Fibroblast of skin of back (primary cell): ENCODE measurements at regions not wholly inside any gene's neighbourhood (a gene's known extent, or its start where the extent isn't known, plus 50 kb on each side); places are given as distances from the start of the nearest gene placed in this dataset.

Source experiments
- DNase-seq: peaks from one replicate; pipeline ENCODE4 v3.0.0-alpha.2; 2013

GRCh38 chr10:125334545-125334944, 174.2 kb upstream of the CTBP2 start:
- DNase-seq, result no peak

GRCh38 chr10:125333769-125334168, 173.4 kb upstream of the CTBP2 start:
- no peak for DNase-seq

GRCh38 chr10:125333209-125333591, 172.8 kb upstream of the CTBP2 start:
- no peak for DNase-seq

GRCh38 chr10:125332548-125333208, 172.3 kb upstream of the CTBP2 start:
- DNase-seq, result no peak

GRCh38 chr10:125331056-125331455, 170.7 kb upstream of the CTBP2 start:
- DNase-seq, result no peak

- no peak for DNase-seq
Measured at GRCh38 chr10:125329056-125329455, 168.7 kb upstream of the CTBP2 start.

- no peak for DNase-seq
Measured at GRCh38 chr10:125325326-125325725, 165.0 kb upstream of the CTBP2 start.

- no peak for DNase-seq
Measured at GRCh38 chr10:125316436-125316835, 156.1 kb upstream of the CTBP2 start.

GRCh38 chr10:125300937-125301336, 140.6 kb upstream of the CTBP2 start:
- no peak for DNase-seq

- DNase-seq, result no peak
Measured at GRCh38 chr10:125299461-125299860, 139.1 kb upstream of the CTBP2 start.

GRCh38 chr10:125296598-125296997, 136.2 kb upstream of the CTBP2 start:
- no peak for DNase-seq

GRCh38 chr10:125294109-125294508, 133.7 kb upstream of the CTBP2 start:
- no peak for DNase-seq

GRCh38 chr10:125291836-125292235, 131.5 kb upstream of the CTBP2 start:
- DNase-seq, result no peak

- DNase-seq, result no peak
Measured at GRCh38 chr10:125289461-125289860, 129.1 kb upstream of the CTBP2 start.

- DNase-seq, result peak; percentile 11
Measured at GRCh38 chr10:125284875-125285597, 124.7 kb upstream of the CTBP2 start.

- no peak for DNase-seq
Measured at GRCh38 chr10:125283836-125284614, 123.7 kb upstream of the CTBP2 start.

- no peak for DNase-seq
Measured at GRCh38 chr10:125283191-125283835, 123.0 kb upstream of the CTBP2 start.

GRCh38 chr10:125281091-125281490, 120.7 kb upstream of the CTBP2 start:
- DNase-seq, result no peak

GRCh38 chr10:125276133-125276532, 115.8 kb upstream of the CTBP2 start:
- DNase-seq, result no peak

GRCh38 chr10:125274961-125275360, 114.6 kb upstream of the CTBP2 start:
- DNase-seq, result no peak

GRCh38 chr10:125273023-125273422, 112.7 kb upstream of the CTBP2 start:
- no peak for DNase-seq

- no peak for DNase-seq
Measured at GRCh38 chr10:125269716-125270115, 109.4 kb upstream of the CTBP2 start.

- no peak for DNase-seq
Measured at GRCh38 chr10:125266966-125267365, 106.6 kb upstream of the CTBP2 start.
